ENCODE measurements at regions not wholly inside any gene's neighbourhood (a gene's known extent, or its start where the extent isn't known, plus 50 kb on each side); places are given as distances from the start of the nearest gene placed in this dataset.
A peak's percentile ranks its signal among the peaks of the same experiment; 100 is the strongest.
"Not testable (repeated sequence)": the region's sequence is repeated elsewhere in the genome, so short reads cannot be mapped to it uniquely, and the experiment has no call there.

GRCh38 chr22:44567846-44568493 is 69.9 kb upstream of the RTL6 start:
- H3K27me3 ChIP-seq (ENCODE audit: insufficient read depth, low read length), result no peaks in the 10 kb centered on the region
- no peaks in the 10 kb centered on the region for H3K79me2 ChIP-seq (ENCODE audit: control insufficient read depth, insufficient read depth, low read length, unreplicated experiment)
- no peaks in the 10 kb centered on the region for H3K4me1 ChIP-seq (ENCODE audit: control insufficient read depth, insufficient read depth, low read length, unreplicated experiment)
- H3K4me3 ChIP-seq (ENCODE audit: low read depth, low read length), result no peak overlapping the region
- no peaks in the 10 kb centered on the region for H3K36me3 ChIP-seq (ENCODE audit: insufficient read depth, low read length)
- no peak overlapping the region for H3K27ac ChIP-seq (ENCODE audit: low read depth, low read length)
- no peak overlapping the region for H2AFZ ChIP-seq (ENCODE audit: low read length, unreplicated experiment)

- not testable (repeated sequence) for H3K4me1 ChIP-seq (ENCODE audit: control insufficient read depth, insufficient read depth, low read length, unreplicated experiment); H3K27me3 ChIP-seq (ENCODE audit: insufficient read depth, low read length); H2AFZ ChIP-seq (ENCODE audit: low read length, unreplicated experiment); H3K36me3 ChIP-seq (ENCODE audit: insufficient read depth, low read length); H3K27ac ChIP-seq (ENCODE audit: low read depth, low read length); H3K79me2 ChIP-seq (ENCODE audit: control insufficient read depth, insufficient read depth, low read length, unreplicated experiment); H3K4me3 ChIP-seq (ENCODE audit: low read depth, low read length)
These were observed 69.4 kb upstream of the RTL6 start for GRCh38 chr22:44567378-44567841.

- no peaks in the 10 kb centered on the region for H3K36me3 ChIP-seq (ENCODE audit: insufficient read depth, low read length)
- H3K4me3 ChIP-seq (ENCODE audit: low read depth, low read length), result no peak overlapping the region
- no peak overlapping the region for H2AFZ ChIP-seq (ENCODE audit: low read length, unreplicated experiment)
- H3K27me3 ChIP-seq (ENCODE audit: insufficient read depth, low read length), result no peaks in the 10 kb centered on the region
- no peaks in the 10 kb centered on the region for H3K4me1 ChIP-seq (ENCODE audit: control insufficient read depth, insufficient read depth, low read length, unreplicated experiment)
- no peak overlapping the region for H3K27ac ChIP-seq (ENCODE audit: low read depth, low read length)
- no peaks in the 10 kb centered on the region for H3K79me2 ChIP-seq (ENCODE audit: control insufficient read depth, insufficient read depth, low read length, unreplicated experiment)
These were observed 68.9 kb upstream of the RTL6 start for GRCh38 chr22:44566911-44567310.

GRCh38 chr22:44562651-44563050 is 64.6 kb upstream of the RTL6 start:
- H2AFZ ChIP-seq (ENCODE audit: low read length, unreplicated experiment); H3K4me1 ChIP-seq (ENCODE audit: control insufficient read depth, insufficient read depth, low read length, unreplicated experiment); H3K79me2 ChIP-seq (ENCODE audit: control insufficient read depth, insufficient read depth, low read length, unreplicated experiment); H3K27me3 ChIP-seq (ENCODE audit: insufficient read depth, low read length); H3K36me3 ChIP-seq (ENCODE audit: insufficient read depth, low read length); H3K4me3 ChIP-seq (ENCODE audit: low read depth, low read length); H3K27ac ChIP-seq (ENCODE audit: low read depth, low read length): not testable (repeated sequence)

GRCh38 chr22:44561139-44561840 is 63.3 kb upstream of the RTL6 start:
- Histone ChIP-seq H2AFZ (ENCODE audit: low read length, unreplicated experiment) (no peak overlapping the region), H3K36me3 (ENCODE audit: insufficient read depth, low read length) (no peaks in the 10 kb centered on the region), H3K4me3 (ENCODE audit: low read depth, low read length) (no peak overlapping the region), H3K79me2 (ENCODE audit: control insufficient read depth, insufficient read depth, low read length, unreplicated experiment) (no peaks in the 10 kb centered on the region), H3K4me1 (ENCODE audit: control insufficient read depth, insufficient read depth, low read length, unreplicated experiment) (peaks cover 4% of the 10 kb centered on the region), H3K27me3 (ENCODE audit: insufficient read depth, low read length) (no peaks in the 10 kb centered on the region), H3K27ac (ENCODE audit: low read depth, low read length) (no peak overlapping the region)

GRCh38 chr22:44558671-44559070 is 60.6 kb upstream of the RTL6 start:
- not testable (repeated sequence) for H3K27me3 ChIP-seq (ENCODE audit: insufficient read depth, low read length); H3K4me1 ChIP-seq (ENCODE audit: control insufficient read depth, insufficient read depth, low read length, unreplicated experiment); H3K79me2 ChIP-seq (ENCODE audit: control insufficient read depth, insufficient read depth, low read length, unreplicated experiment); H2AFZ ChIP-seq (ENCODE audit: low read length, unreplicated experiment); H3K36me3 ChIP-seq (ENCODE audit: insufficient read depth, low read length); H3K4me3 ChIP-seq (ENCODE audit: low read depth, low read length)
- peak overlapping the region; percentile 50; the same call in 1 of the 2 replicates for H3K27ac ChIP-seq (ENCODE audit: low read depth, low read length)

GRCh38 chr22:44557872-44558271 is 59.8 kb upstream of the RTL6 start:
- not testable (repeated sequence) for H3K36me3 ChIP-seq (ENCODE audit: insufficient read depth, low read length); H3K27me3 ChIP-seq (ENCODE audit: insufficient read depth, low read length); H3K27ac ChIP-seq (ENCODE audit: low read depth, low read length); H2AFZ ChIP-seq (ENCODE audit: low read length, unreplicated experiment); H3K79me2 ChIP-seq (ENCODE audit: control insufficient read depth, insufficient read depth, low read length, unreplicated experiment); H3K4me1 ChIP-seq (ENCODE audit: control insufficient read depth, insufficient read depth, low read length, unreplicated experiment); H3K4me3 ChIP-seq (ENCODE audit: low read depth, low read length)

- Histone ChIP-seq H3K27ac (ENCODE audit: low read depth, low read length) (no peak overlapping the region), H3K27me3 (ENCODE audit: insufficient read depth, low read length) (no peaks in the 10 kb centered on the region), H3K79me2 (ENCODE audit: control insufficient read depth, insufficient read depth, low read length, unreplicated experiment) (no peaks in the 10 kb centered on the region), H2AFZ (ENCODE audit: low read length, unreplicated experiment) (no peak overlapping the region), H3K36me3 (ENCODE audit: insufficient read depth, low read length) (no peaks in the 10 kb centered on the region), H3K4me1 (ENCODE audit: control insufficient read depth, insufficient read depth, low read length, unreplicated experiment) (peaks cover 4% of the 10 kb centered on the region), H3K4me3 (ENCODE audit: low read depth, low read length) (no peak overlapping the region)
These were observed 59.2 kb upstream of the RTL6 start for GRCh38 chr22:44557064-44557748.

GRCh38 chr22:44555597-44555996 is 57.6 kb upstream of the RTL6 start:
- H3K4me1 ChIP-seq (ENCODE audit: control insufficient read depth, insufficient read depth, low read length, unreplicated experiment), result peaks cover 6% of the 10 kb centered on the region
- no peak overlapping the region for H3K27ac ChIP-seq (ENCODE audit: low read depth, low read length)
- no peaks in the 10 kb centered on the region for H3K36me3 ChIP-seq (ENCODE audit: insufficient read depth, low read length)
- no peak overlapping the region for H2AFZ ChIP-seq (ENCODE audit: low read length, unreplicated experiment)
- no peaks in the 10 kb centered on the region for H3K27me3 ChIP-seq (ENCODE audit: insufficient read depth, low read length)
- H3K4me3 ChIP-seq (ENCODE audit: low read depth, low read length), result no peak overlapping the region
- H3K79me2 ChIP-seq (ENCODE audit: control insufficient read depth, insufficient read depth, low read length, unreplicated experiment), result no peaks in the 10 kb centered on the region

GRCh38 chr22:44555046-44555445 is 57.0 kb upstream of the RTL6 start:
- Histone ChIP-seq H2AFZ (ENCODE audit: low read length, unreplicated experiment) (no peak overlapping the region), H3K36me3 (ENCODE audit: insufficient read depth, low read length) (no peaks in the 10 kb centered on the region), H3K4me1 (ENCODE audit: control insufficient read depth, insufficient read depth, low read length, unreplicated experiment) (peaks cover 9% of the 10 kb centered on the region), H3K79me2 (ENCODE audit: control insufficient read depth, insufficient read depth, low read length, unreplicated experiment) (no peaks in the 10 kb centered on the region), H3K27ac (ENCODE audit: low read depth, low read length) (no peak overlapping the region), H3K4me3 (ENCODE audit: low read depth, low read length) (no peak overlapping the region), H3K27me3 (ENCODE audit: insufficient read depth, low read length) (no peaks in the 10 kb centered on the region)

- Histone ChIP-seq H3K4me3 (ENCODE audit: low read depth, low read length) (no peak overlapping the region), H3K79me2 (ENCODE audit: control insufficient read depth, insufficient read depth, low read length, unreplicated experiment) (no peaks in the 10 kb centered on the region), H3K36me3 (ENCODE audit: insufficient read depth, low read length) (no peaks in the 10 kb centered on the region), H3K27me3 (ENCODE audit: insufficient read depth, low read length) (no peaks in the 10 kb centered on the region), H3K4me1 (ENCODE audit: control insufficient read depth, insufficient read depth, low read length, unreplicated experiment) (peaks cover 9% of the 10 kb centered on the region), H3K27ac (ENCODE audit: low read depth, low read length) (no peak overlapping the region), H2AFZ (ENCODE audit: low read length, unreplicated experiment) (no peak overlapping the region)
These were observed 56.4 kb upstream of the RTL6 start for GRCh38 chr22:44554411-44554810.
